LHCN-M2 (cell line): ENCODE measurements at regions not wholly inside any gene's neighbourhood (a gene's known extent, or its start where the extent isn't known, plus 50 kb on each side); places are given as distances from the start of the nearest gene placed in this dataset.

Experiments used
- DNase-seq: peaks from one replicate; pipeline ENCODE4 v3.0.0-alpha.2; 2012; ENCODE audit warnings: low read depth

- peak; percentile 31 for DNase-seq
Measured at GRCh38 chr6:156564127-156564806, 212.9 kb upstream of the ARID1B start.

GRCh38 chr6:156563714-156564113, 213.5 kb upstream of the ARID1B start:
- peak; percentile 17 for DNase-seq

- DNase-seq = no peak
Measured at GRCh38 chr6:156562636-156563035, 214.5 kb upstream of the ARID1B start.

GRCh38 chr6:156562019-156562418, 215.2 kb upstream of the ARID1B start:
- DNase-seq = no peak

GRCh38 chr6:156560476-156560875, 216.7 kb upstream of the ARID1B start:
- DNase-seq = no peak

- no peak for DNase-seq
Measured at GRCh38 chr6:156559162-156559690, 218.0 kb upstream of the ARID1B start.

GRCh38 chr6:156557911-156558259, 219.3 kb upstream of the ARID1B start:
- no peak for DNase-seq

GRCh38 chr6:156557251-156557910, 219.8 kb upstream of the ARID1B start:
- DNase-seq = no peak

- no peak for DNase-seq
Measured at GRCh38 chr6:156556811-156557210, 220.4 kb upstream of the ARID1B start.

- DNase-seq = no peak
Measured at GRCh38 chr6:156555116-156555515, 222.1 kb upstream of the ARID1B start.

- no peak for DNase-seq
Measured at GRCh38 chr6:156554160-156554559, 223.0 kb upstream of the ARID1B start.

GRCh38 chr6:156552849-156553248, 224.3 kb upstream of the ARID1B start:
- DNase-seq = no peak

- no peak for DNase-seq
Measured at GRCh38 chr6:156550949-156551348, 226.2 kb upstream of the ARID1B start.

- no peak for DNase-seq
Measured at GRCh38 chr6:156545931-156546330, 231.2 kb upstream of the ARID1B start.

GRCh38 chr6:156545021-156545420, 232.2 kb upstream of the ARID1B start:
- DNase-seq = no peak

GRCh38 chr6:156544046-156544445, 233.1 kb upstream of the ARID1B start:
- DNase-seq = no peak

GRCh38 chr6:156543431-156543830, 233.7 kb upstream of the ARID1B start:
- DNase-seq = no peak

GRCh38 chr6:156538875-156539660, 238.1 kb upstream of the ARID1B start:
- no peak for DNase-seq

- no peak for DNase-seq
Measured at GRCh38 chr6:156534594-156534993, 242.6 kb upstream of the ARID1B start.

GRCh38 chr6:156533872-156534524, 243.2 kb upstream of the ARID1B start:
- DNase-seq = no peak

GRCh38 chr6:156526081-156526480, 251.1 kb upstream of the ARID1B start:
- DNase-seq = no peak

- no peak for DNase-seq
Measured at GRCh38 chr6:156525541-156525940, 251.6 kb upstream of the ARID1B start.
